ENCODE measurements at regions not wholly inside any gene's neighbourhood (a gene's known extent, or its start where the extent isn't known, plus 50 kb on each side); places are given as distances from the start of the nearest gene placed in this dataset.

DNA sequence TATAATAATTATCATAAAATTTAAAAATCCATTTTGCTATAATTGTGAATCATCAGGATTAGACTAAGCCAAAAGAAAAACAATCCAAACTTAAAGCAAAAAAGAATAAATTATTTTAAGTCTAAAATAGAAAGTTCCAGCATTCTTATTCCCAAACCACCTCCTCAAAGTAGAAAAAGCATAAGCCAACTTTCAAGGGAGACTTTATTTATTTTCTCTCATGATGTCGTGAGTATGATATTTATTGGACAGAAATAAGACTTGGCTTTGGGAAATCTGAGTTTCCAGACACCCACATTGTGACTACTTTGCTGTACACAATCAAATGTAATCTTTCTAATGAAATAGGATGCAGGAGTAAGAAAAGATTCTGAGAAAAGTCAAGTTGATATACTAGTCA, 372.1 kb downstream of the MTRR start:
- intact Hi-C loops (cut with micrococcal nuclease; ENCODE audit: unreplicated experiment): no loop called here
- WGBS (ENCODE audit: insufficient coverage, insufficient replicate concordance, low lambda C conversion rate, missing lambda C conversion rate): 0% methylated on average over 1 of the region's 1 CpG
- H3K9me3 ChIP-seq (replicated peaks; ENCODE audit: control insufficient read depth, insufficient read depth, low read length): no peaks in the 10 kb centered on the region
- RAD21 ChIA-PET (ENCODE audit: unreplicated experiment): no interaction called here
- no peak overlapping the region for H3K4me2 ChIP-seq (ENCODE audit: control insufficient read depth, insufficient read depth)
- H2AFZ ChIP-seq (ENCODE audit: control insufficient read depth, low read depth, low read length): no peak overlapping the region
- no peaks in the 10 kb centered on the region for H3K79me2 ChIP-seq (ENCODE audit: control insufficient read depth, insufficient read depth, low read length)
- TF ChIP-seq TCF7 (IDR thresholded peaks at IDR 0.05; ENCODE audit: borderline replicate concordance): no peak
- no peak for TF ChIP-seq ZNF384 (IDR thresholded peaks at IDR 0.05; ENCODE audit: borderline replicate concordance, low read depth, low read length)
- TF ChIP-seq, protein P1, sequence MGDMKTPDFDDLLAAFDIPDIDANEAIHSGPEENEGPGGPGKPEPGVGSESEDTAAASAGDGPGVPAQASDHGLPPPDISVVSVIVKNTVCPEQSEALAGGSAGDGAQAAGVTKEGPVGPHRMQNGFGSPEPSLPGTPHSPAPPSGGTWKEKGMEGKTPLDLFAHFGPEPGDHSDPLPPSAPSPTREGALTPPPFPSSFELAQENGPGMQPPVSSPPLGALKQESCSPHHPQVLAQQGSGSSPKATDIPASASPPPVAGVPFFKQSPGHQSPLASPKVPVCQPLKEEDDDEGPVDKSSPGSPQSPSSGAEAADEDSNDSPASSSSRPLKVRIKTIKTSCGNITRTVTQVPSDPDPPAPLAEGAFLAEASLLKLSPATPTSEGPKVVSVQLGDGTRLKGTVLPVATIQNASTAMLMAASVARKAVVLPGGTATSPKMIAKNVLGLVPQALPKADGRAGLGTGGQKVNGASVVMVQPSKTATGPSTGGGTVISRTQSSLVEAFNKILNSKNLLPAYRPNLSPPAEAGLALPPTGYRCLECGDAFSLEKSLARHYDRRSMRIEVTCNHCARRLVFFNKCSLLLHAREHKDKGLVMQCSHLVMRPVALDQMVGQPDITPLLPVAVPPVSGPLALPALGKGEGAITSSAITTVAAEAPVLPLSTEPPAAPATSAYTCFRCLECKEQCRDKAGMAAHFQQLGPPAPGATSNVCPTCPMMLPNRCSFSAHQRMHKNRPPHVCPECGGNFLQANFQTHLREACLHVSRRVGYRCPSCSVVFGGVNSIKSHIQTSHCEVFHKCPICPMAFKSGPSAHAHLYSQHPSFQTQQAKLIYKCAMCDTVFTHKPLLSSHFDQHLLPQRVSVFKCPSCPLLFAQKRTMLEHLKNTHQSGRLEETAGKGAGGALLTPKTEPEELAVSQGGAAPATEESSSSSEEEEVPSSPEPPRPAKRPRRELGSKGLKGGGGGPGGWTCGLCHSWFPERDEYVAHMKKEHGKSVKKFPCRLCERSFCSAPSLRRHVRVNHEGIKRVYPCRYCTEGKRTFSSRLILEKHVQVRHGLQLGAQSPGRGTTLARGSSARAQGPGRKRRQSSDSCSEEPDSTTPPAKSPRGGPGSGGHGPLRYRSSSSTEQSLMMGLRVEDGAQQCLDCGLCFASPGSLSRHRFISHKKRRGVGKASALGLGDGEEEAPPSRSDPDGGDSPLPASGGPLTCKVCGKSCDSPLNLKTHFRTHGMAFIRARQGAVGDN (IDR thresholded peaks at IDR 0.05): no peak
- TF ChIP-seq NR2F1 (conservative IDR thresholded peaks at IDR 0.05): no peak
- no peak for TF ChIP-seq JUNB (IDR thresholded peaks at IDR 0.05)
- TF ChIP-seq, protein P2, sequence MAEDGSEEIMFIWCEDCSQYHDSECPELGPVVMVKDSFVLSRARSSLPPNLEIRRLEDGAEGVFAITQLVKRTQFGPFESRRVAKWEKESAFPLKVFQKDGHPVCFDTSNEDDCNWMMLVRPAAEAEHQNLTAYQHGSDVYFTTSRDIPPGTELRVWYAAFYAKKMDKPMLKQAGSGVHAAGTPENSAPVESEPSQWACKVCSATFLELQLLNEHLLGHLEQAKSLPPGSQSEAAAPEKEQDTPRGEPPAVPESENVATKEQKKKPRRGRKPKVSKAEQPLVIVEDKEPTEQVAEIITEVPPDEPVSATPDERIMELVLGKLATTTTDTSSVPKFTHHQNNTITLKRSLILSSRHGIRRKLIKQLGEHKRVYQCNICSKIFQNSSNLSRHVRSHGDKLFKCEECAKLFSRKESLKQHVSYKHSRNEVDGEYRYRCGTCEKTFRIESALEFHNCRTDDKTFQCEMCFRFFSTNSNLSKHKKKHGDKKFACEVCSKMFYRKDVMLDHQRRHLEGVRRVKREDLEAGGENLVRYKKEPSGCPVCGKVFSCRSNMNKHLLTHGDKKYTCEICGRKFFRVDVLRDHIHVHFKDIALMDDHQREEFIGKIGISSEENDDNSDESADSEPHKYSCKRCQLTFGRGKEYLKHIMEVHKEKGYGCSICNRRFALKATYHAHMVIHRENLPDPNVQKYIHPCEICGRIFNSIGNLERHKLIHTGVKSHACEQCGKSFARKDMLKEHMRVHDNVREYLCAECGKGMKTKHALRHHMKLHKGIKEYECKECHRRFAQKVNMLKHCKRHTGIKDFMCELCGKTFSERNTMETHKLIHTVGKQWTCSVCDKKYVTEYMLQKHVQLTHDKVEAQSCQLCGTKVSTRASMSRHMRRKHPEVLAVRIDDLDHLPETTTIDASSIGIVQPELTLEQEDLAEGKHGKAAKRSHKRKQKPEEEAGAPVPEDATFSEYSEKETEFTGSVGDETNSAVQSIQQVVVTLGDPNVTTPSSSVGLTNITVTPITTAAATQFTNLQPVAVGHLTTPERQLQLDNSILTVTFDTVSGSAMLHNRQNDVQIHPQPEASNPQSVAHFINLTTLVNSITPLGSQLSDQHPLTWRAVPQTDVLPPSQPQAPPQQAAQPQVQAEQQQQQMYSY (CRISPR knock-in tag; IDR thresholded peaks at IDR 0.05): no peak
- no peak for TF ChIP-seq NBN (IDR thresholded peaks at IDR 0.05)
- no peaks in the 10 kb centered on the region for H4K20me1 ChIP-seq (ENCODE audit: control insufficient read depth, insufficient read depth)
- in situ Hi-C loops (cut with MboI): no loop called here
- no peaks in the 10 kb centered on the region for H3K4me1 ChIP-seq (ENCODE audit: control insufficient read depth, insufficient read depth, low read length)
- no peak overlapping the region for H3K27ac ChIP-seq (ENCODE audit: control insufficient read depth, insufficient read depth)
- SMC1A ChIA-PET (ENCODE audit: uncharacterized antibody, unreplicated experiment): no interaction called here
- H3K36me3 ChIP-seq (ENCODE audit: control insufficient read depth in 2 of 2, insufficient read depth in 2 of 2, low read length in 1 of 2): no peaks in the 10 kb centered on the region
- H3K27me3 ChIP-seq (replicated peaks in 1 of 2; ENCODE audit: control insufficient read depth in 2 of 2, insufficient read depth in 2 of 2, low read length in 1 of 2): no peaks in the 10 kb centered on the region
- no peak overlapping the region for H3K4me3 ChIP-seq
- no peak for ATAC-seq
- CTCF ChIA-PET: no interaction called here
- no peak for DNase-seq (ENCODE audit: low read depth, low spot score)
- no peak for FAIRE-seq
- BruUV-seq (replicated peaks): no TSS peak
- H3K9ac ChIP-seq (ENCODE audit: control insufficient read depth, insufficient read depth, low read length): no peak overlapping the region
- POLR2A ChIA-PET: interaction anchor here (0.6 kb wide), 1 partner anchor 12 kb away, joined by 3 read pairs; no protein-coding TSS in a partner anchor

All from GM12878 (cell line).